Endodermal cell (in vitro differentiated cells): ENCODE measurements at regions not wholly inside any gene's neighbourhood (a gene's known extent, or its start where the extent isn't known, plus 50 kb on each side); places are given as distances from the start of the nearest gene placed in this dataset.

Experiments
- DNase-seq: peaks from one replicate; pipeline ENCODE4 v3.0.0-alpha.2; 2017
- H3K27ac ChIP-seq: 2 replicates; pipeline ENCODE4 v1.5.1; 2013; ENCODE audit warnings: mild to moderate bottlenecking, low read depth, low read length, moderate library complexity
- H3K27me3 ChIP-seq: 2 replicates; pipeline ENCODE4 v1.6.1; 2013; ENCODE audit warnings: mild to moderate bottlenecking, low read length, moderate library complexity; ENCODE audit not compliant: insufficient read depth, control insufficient read depth, poor library complexity, severe bottlenecking
- H3K36me3 ChIP-seq: 2 replicates; pipeline ENCODE4 v1.7.0; 2013; ENCODE audit warnings: mild to moderate bottlenecking, low read length, moderate library complexity; ENCODE audit not compliant: control insufficient read depth, insufficient read depth
- H3K4me1 ChIP-seq: one replicate; pipeline ENCODE4 v1.7.0; 2013; ENCODE audit warnings: low read length; ENCODE audit not compliant: control insufficient read depth, insufficient read depth
- H3K4me3 ChIP-seq: 2 replicates; pipeline ENCODE4 v1.5.1; 2013; ENCODE audit warnings: mild to moderate bottlenecking, low read length, moderate library complexity
- H3K9ac ChIP-seq: 2 replicates; pipeline ENCODE4 v1.6.1; 2013; ENCODE audit warnings: mild to moderate bottlenecking, low read length, moderate library complexity; ENCODE audit not compliant: poor library complexity, severe bottlenecking; ENCODE audit errors: extremely low read depth
- H3K9me3 ChIP-seq: 2 replicates; pipeline ENCODE4 v1.6.1; 2013; ENCODE audit warnings: mild to moderate bottlenecking, low read length, moderate library complexity; ENCODE audit not compliant: control insufficient read depth
- H3K27ac Mint-ChIP-seq: 2 replicates; pipeline ENCODE4 v1.8.0; 2020; ENCODE audit warnings: mixed read lengths
- H3K27me3 Mint-ChIP-seq: 2 replicates; pipeline ENCODE4 v1.8.0; 2021; ENCODE audit warnings: mild to moderate bottlenecking, mixed read lengths; ENCODE audit not compliant: insufficient read depth
- H3K36me3 Mint-ChIP-seq: 2 replicates; pipeline ENCODE4 v1.8.0; 2020; ENCODE audit warnings: low read depth, mixed read lengths
- H3K4me1 Mint-ChIP-seq: 2 replicates; pipeline ENCODE4 v1.8.0; 2020; ENCODE audit warnings: mixed read lengths
- H3K4me3 Mint-ChIP-seq: 2 replicates; pipeline ENCODE4 v1.8.0; 2020; ENCODE audit warnings: mild to moderate bottlenecking, moderate library complexity, mixed read lengths
- H3K9me3 Mint-ChIP-seq: 2 replicates; pipeline ENCODE4 v1.8.0; 2020; ENCODE audit warnings: mild to moderate bottlenecking, mixed read lengths
- CTCF ChIP-seq: fragments of 200-600 bp; sonication (generic); conservative IDR thresholded peaks from 2 replicates; pipeline ENCODE4 v1.5.0; 2021; ENCODE audit warnings: antibody characterized with exemption, mild to moderate bottlenecking
- WGBS, 2 experiments: methylation state at CpG; one replicate each; pipeline versions ENCODE4 v1.1.5 to v1.1.7; 2013; ENCODE audit warnings: missing lambda C conversion rate in 2 of 2, mixed read lengths in 1 of 2; ENCODE audit not compliant: insufficient coverage in 1 of 2, insufficient read length in 1 of 2; 5-methylcytosine and 5-hydroxymethylcytosine counted together

GRCh38 chr5:135192351-135192750, 158.3 kb upstream of the PITX1 start:
- no peak overlapping the region for H3K4me3 ChIP-seq
- DNase-seq = no peak
- H3K36me3 ChIP-seq = no peaks in the 10 kb centered on the region
- no peak overlapping the region for H3K27ac ChIP-seq
- Mint-ChIP-seq H3K27ac (no peak overlapping the region), H3K4me1 (peaks cover 25% of the 10 kb centered on the region), H3K9me3 (peaks cover 7% of the 10 kb centered on the region), H3K4me3 (no peak overlapping the region), H3K27me3 (peaks cover 46% of the 10 kb centered on the region), H3K36me3 (no peaks in the 10 kb centered on the region)
- WGBS, 2 experiments = 93 to 97% methylated on average over 6 to 7 of the region's 7 CpGs
- H3K9ac ChIP-seq = no peak overlapping the region
- no peak for TF ChIP-seq CTCF
- no peaks in the 10 kb centered on the region for H3K9me3 ChIP-seq
- H3K4me1 ChIP-seq = peaks cover 2% of the 10 kb centered on the region
- peaks cover 35% of the 10 kb centered on the region for H3K27me3 ChIP-seq

GRCh38 chr5:135191084-135191826, 157.2 kb upstream of the PITX1 start:
- no peak overlapping the region for H3K27ac Mint-ChIP-seq
- H3K27me3 Mint-ChIP-seq = peaks cover 44% of the 10 kb centered on the region
- Histone ChIP-seq H3K9me3 (no peaks in the 10 kb centered on the region), H3K36me3 (no peaks in the 10 kb centered on the region), H3K4me1 (peaks cover 6% of the 10 kb centered on the region), H3K27me3 (peaks cover 35% of the 10 kb centered on the region), H3K4me3 (no peak overlapping the region), H3K9ac (no peak overlapping the region), H3K27ac (no peak overlapping the region)
- peaks cover 35% of the 10 kb centered on the region for H3K4me1 Mint-ChIP-seq
- peak; percentile 98 for DNase-seq
- H3K4me3 Mint-ChIP-seq = peak overlapping the region; percentile 49
- peaks cover 3% of the 10 kb centered on the region for H3K9me3 Mint-ChIP-seq
- peak; percentile 99 for TF ChIP-seq CTCF
- no peaks in the 10 kb centered on the region for H3K36me3 Mint-ChIP-seq
- 13 to 20% methylated on average over 25 to 54 of the region's 54 CpGs for WGBS, 2 experiments

GRCh38 chr5:135190416-135191083, 156.5 kb upstream of the PITX1 start:
- WGBS, 2 experiments = 81 to 88% methylated on average over 12 to 22 of the region's 22 CpGs
- peaks cover 41% of the 10 kb centered on the region for H3K27me3 Mint-ChIP-seq
- peaks cover 6% of the 10 kb centered on the region for H3K4me1 ChIP-seq
- H3K9me3 ChIP-seq = no peaks in the 10 kb centered on the region
- TF ChIP-seq CTCF = no peak
- H3K27ac Mint-ChIP-seq = no peak overlapping the region
- H3K36me3 Mint-ChIP-seq = no peaks in the 10 kb centered on the region
- H3K27me3 ChIP-seq = peaks cover 35% of the 10 kb centered on the region
- H3K27ac ChIP-seq = no peak overlapping the region
- no peak overlapping the region for H3K9ac ChIP-seq
- no peaks in the 10 kb centered on the region for H3K9me3 Mint-ChIP-seq
- H3K36me3 ChIP-seq = no peaks in the 10 kb centered on the region
- no peak overlapping the region for H3K4me3 ChIP-seq
- H3K4me1 Mint-ChIP-seq = peaks cover 42% of the 10 kb centered on the region
- H3K4me3 Mint-ChIP-seq = peak overlapping the region; percentile 49
- no peak for DNase-seq
